GM19240 (cell line): ENCODE measurements at regions not wholly inside any gene's neighbourhood (a gene's known extent, or its start where the extent isn't known, plus 50 kb on each side); places are given as distances from the start of the nearest gene placed in this dataset.

Experiments
- DNase-seq: peaks from one replicate; pipeline ENCODE4 v3.0.0; 2011; ENCODE audit warnings: low spot score; ENCODE audit not compliant: insufficient read length

- no peak for DNase-seq
Measured at GRCh38 chr9:8188723-8189407, 389.3 kb upstream of the DMAC1 start.

GRCh38 chr9:8186560-8186959 is 387.0 kb upstream of the DMAC1 start:
- no peak for DNase-seq

- no peak for DNase-seq
Measured at GRCh38 chr9:8183618-8184017, 384.0 kb upstream of the DMAC1 start.

GRCh38 chr9:8179381-8180053 is 379.9 kb upstream of the DMAC1 start:
- DNase-seq, result no peak

GRCh38 chr9:8172000-8172399 is 372.4 kb upstream of the DMAC1 start:
- DNase-seq, result no peak

GRCh38 chr9:8168916-8169438 is 369.4 kb upstream of the DMAC1 start:
- no peak for DNase-seq

GRCh38 chr9:8160787-8161186 is 361.2 kb upstream of the DMAC1 start:
- DNase-seq, result no peak

GRCh38 chr9:8158574-8158973 is 359.0 kb upstream of the DMAC1 start:
- DNase-seq, result no peak

- DNase-seq, result no peak
Measured at GRCh38 chr9:8157683-8158324, 358.2 kb upstream of the DMAC1 start.

- DNase-seq, result no peak
Measured at GRCh38 chr9:8156346-8156745, 356.8 kb upstream of the DMAC1 start.

GRCh38 chr9:8155706-8156105 is 356.1 kb upstream of the DMAC1 start:
- no peak for DNase-seq

- no peak for DNase-seq
Measured at GRCh38 chr9:8143677-8144076, 344.1 kb upstream of the DMAC1 start.

- no peak for DNase-seq
Measured at GRCh38 chr9:8140557-8140956, 341.0 kb upstream of the DMAC1 start.

- DNase-seq, result no peak
Measured at GRCh38 chr9:8139756-8140155, 340.2 kb upstream of the DMAC1 start.

GRCh38 chr9:8136477-8136876 is 336.9 kb upstream of the DMAC1 start:
- DNase-seq, result no peak

GRCh38 chr9:8134635-8135034 is 335.1 kb upstream of the DMAC1 start:
- no peak for DNase-seq

- no peak for DNase-seq
Measured at GRCh38 chr9:8133606-8134005, 334.0 kb upstream of the DMAC1 start.

GRCh38 chr9:8115570-8115969 is 316.0 kb upstream of the DMAC1 start:
- no peak for DNase-seq

- no peak for DNase-seq
Measured at GRCh38 chr9:8114826-8115225, 315.2 kb upstream of the DMAC1 start.

- no peak for DNase-seq
Measured at GRCh38 chr9:8106362-8106761, 306.8 kb upstream of the DMAC1 start.

GRCh38 chr9:8101607-8102006 is 302.0 kb upstream of the DMAC1 start:
- DNase-seq, result no peak

GRCh38 chr9:8096091-8096490 is 296.5 kb upstream of the DMAC1 start:
- DNase-seq, result no peak
